Suprapubic skin (tissue), 4 donors: ENCODE measurements at regions not wholly inside any gene's neighbourhood (a gene's known extent, or its start where the extent isn't known, plus 50 kb on each side); places are given as distances from the start of the nearest gene placed in this dataset.
"Not testable (repeated sequence)": the region's sequence is repeated elsewhere in the genome, so short reads cannot be mapped to it uniquely, and the experiment has no call there.

ENCODE experiments used
- DNase-seq, 2 donors: peaks; one replicate each; pipeline ENCODE4 v3.0.0-alpha.2; 2019; ENCODE audit warnings: low spot score in 2 of 2
- H3K27ac ChIP-seq: fragments of 200-600 bp; sonication (generic); one replicate; pipeline ENCODE4 v1.5.1; 2019
- H3K27me3 ChIP-seq: fragments of 200-600 bp; sonication (generic); one replicate; pipeline ENCODE4 v1.5.1; 2019
- H3K36me3 ChIP-seq: fragments of 200-600 bp; sonication (generic); one replicate; pipeline ENCODE4 v1.5.1; 2019
- H3K4me1 ChIP-seq: fragments of 200-600 bp; sonication (generic); one replicate; pipeline ENCODE4 v1.5.1; 2019
- H3K4me3 ChIP-seq: fragments of 200-600 bp; sonication (generic); one replicate; pipeline ENCODE4 v1.5.1; 2019; ENCODE audit warnings: mild to moderate bottlenecking
- H3K9me3 ChIP-seq: fragments of 200-600 bp; sonication (generic); one replicate; pipeline ENCODE4 v1.5.1; 2019
- EP300 ChIP-seq: sonication (generic); formaldehyde crosslinking; IDR thresholded peaks from one replicate; pipeline ENCODE4 v1.6.1; 2017; ENCODE audit warnings: antibody characterized with exemption
- POLR2A ChIP-seq, 2 donors: fragments of 450-650 bp; IDR thresholded peaks; one replicate each; pipeline ENCODE4 v1.6.1; 2017; ENCODE audit warnings: antibody characterized with exemption in 2 of 2, mild to moderate bottlenecking in 2 of 2, moderate library complexity in 2 of 2
- POLR2AphosphoS5 ChIP-seq, 3 donors: sonication (generic); formaldehyde crosslinking; IDR thresholded peaks; one replicate each; pipeline ENCODE4 v1.6.1; 2017; ENCODE audit warnings: antibody characterized with exemption in 3 of 3
- WGBS: methylation state at CpG from one replicate; pipeline ENCODE4 v1.1.5; 2018; 5-methylcytosine and 5-hydroxymethylcytosine counted together
- TF ChIP-seq, protein P1 (sequence below), 2 donors: fragments of 200-600 bp in 1 of 2; fragments of 450-650 bp in 1 of 2; sonication (generic) in 1 of 2; IDR thresholded peaks; one replicate each; pipeline ENCODE4 v1.5.1; 2016 to 2019; ENCODE audit warnings: antibody characterized with exemption in 2 of 2, mild to moderate bottlenecking in 1 of 2, moderate library complexity in 1 of 2

DNA sequence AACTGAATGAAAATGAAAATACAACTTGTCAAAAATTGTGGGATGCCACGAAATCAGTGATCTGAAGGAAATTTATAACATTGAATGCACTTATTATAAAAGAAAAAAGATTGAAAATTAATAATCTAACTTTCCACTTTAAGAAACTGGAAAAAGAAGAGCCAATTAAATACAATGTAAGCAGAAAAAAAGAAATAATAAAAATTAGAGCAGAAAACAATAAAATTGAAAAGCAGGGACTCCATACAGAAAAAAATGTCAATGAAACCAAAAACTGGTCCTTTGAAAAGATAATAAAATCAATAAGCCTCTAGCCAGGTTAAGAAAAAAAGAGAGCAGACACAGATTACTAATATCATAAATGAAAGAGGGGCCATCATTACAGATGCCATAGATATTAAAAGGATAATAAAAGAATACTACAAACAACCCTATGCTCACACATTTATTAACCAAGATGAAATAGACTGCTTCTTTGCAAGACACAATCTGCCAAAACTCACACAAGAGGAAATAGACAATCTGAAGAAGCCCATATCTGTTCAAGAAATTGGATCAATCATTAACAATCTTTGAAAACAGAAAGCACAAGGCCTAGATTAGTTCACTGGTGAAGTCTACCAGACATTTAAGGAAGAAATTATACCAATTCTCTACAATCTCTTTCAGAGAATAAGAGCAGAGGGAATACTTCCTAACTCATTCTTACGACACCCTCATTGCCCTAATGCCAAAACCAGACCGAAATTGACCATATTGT, 233.8 kb upstream of the NEBL start:
- no peak for DNase-seq
- Histone ChIP-seq H3K36me3 (no peaks in the 10 kb centered on the region), H3K4me1 (peaks cover 12% of the 10 kb centered on the region), H3K27ac (no peak overlapping the region), H3K9me3 (no peaks in the 10 kb centered on the region), H3K4me3 (no peak overlapping the region), H3K27me3 (no peaks in the 10 kb centered on the region)
- TF ChIP-seq EP300, result no peak
- no peak for TF ChIP-seq POLR2A (IDR thresholded peaks at IDR 0.05)
- TF ChIP-seq POLR2AphosphoS5 (IDR thresholded peaks at IDR 0.05), result no peak
- TF ChIP-seq, protein P1, sequence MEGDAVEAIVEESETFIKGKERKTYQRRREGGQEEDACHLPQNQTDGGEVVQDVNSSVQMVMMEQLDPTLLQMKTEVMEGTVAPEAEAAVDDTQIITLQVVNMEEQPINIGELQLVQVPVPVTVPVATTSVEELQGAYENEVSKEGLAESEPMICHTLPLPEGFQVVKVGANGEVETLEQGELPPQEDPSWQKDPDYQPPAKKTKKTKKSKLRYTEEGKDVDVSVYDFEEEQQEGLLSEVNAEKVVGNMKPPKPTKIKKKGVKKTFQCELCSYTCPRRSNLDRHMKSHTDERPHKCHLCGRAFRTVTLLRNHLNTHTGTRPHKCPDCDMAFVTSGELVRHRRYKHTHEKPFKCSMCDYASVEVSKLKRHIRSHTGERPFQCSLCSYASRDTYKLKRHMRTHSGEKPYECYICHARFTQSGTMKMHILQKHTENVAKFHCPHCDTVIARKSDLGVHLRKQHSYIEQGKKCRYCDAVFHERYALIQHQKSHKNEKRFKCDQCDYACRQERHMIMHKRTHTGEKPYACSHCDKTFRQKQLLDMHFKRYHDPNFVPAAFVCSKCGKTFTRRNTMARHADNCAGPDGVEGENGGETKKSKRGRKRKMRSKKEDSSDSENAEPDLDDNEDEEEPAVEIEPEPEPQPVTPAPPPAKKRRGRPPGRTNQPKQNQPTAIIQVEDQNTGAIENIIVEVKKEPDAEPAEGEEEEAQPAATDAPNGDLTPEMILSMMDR (IDR thresholded peaks at IDR 0.05), result no peak
- WGBS, result 80% methylated on average over 3 of the region's 3 CpGs

GRCh38 chr10:21130108-21130507, 233.0 kb upstream of the NEBL start:
- no peaks in the 10 kb centered on the region for H3K27me3 ChIP-seq
- H3K4me1 ChIP-seq, result peaks cover 6% of the 10 kb centered on the region
- no peak for DNase-seq
- H3K4me3 ChIP-seq, result no peak overlapping the region
- no peaks in the 10 kb centered on the region for H3K36me3 ChIP-seq
- no peak for TF ChIP-seq POLR2AphosphoS5 (IDR thresholded peaks at IDR 0.05)
- no peaks in the 10 kb centered on the region for H3K9me3 ChIP-seq
- no peak overlapping the region for H3K27ac ChIP-seq

DNA sequence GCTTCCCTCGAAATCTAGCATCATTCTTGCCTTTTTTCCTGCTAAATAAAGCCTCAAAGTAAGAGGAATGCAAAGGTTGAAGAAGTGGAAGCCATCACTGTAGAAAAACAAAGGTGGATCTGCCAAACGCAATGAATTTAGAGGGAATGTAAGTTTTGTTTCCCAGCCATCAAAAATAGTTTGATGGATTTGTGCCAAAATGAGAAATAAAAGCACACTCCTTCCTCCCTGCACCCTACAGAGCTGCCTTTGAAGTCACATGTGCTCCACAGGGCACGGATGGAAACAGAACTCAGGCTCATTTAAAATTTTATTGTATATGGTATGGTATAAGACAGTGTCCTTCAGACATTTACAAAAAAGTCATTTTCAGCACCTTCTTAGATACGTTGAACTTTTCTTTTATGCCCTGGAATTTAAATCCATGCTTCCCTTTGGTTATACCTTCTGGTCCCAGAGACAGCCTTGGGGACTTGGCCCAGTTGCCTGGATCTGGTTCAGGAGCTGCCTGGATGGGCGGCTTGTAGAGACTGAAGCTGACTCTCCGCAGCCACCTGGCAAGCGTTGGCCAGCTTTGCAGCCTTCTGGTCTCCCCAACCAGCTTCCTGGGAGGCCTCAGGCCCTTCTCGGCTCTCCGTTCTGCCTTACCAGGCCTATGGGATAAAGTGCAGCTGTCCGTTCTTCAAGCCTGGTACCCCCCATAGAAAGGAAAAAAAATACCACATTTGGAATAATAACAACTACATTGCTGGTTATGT, 228.5 kb upstream of the NEBL start:
- Histone ChIP-seq H3K27ac (no peak overlapping the region), H3K27me3 (no peaks in the 10 kb centered on the region), H3K36me3 (no peaks in the 10 kb centered on the region), H3K4me3 (no peak overlapping the region), H3K4me1 (no peaks in the 10 kb centered on the region), H3K9me3 (no peaks in the 10 kb centered on the region)
- TF ChIP-seq POLR2AphosphoS5 (IDR thresholded peaks at IDR 0.05), result no peak
- no peak for TF ChIP-seq POLR2A (IDR thresholded peaks at IDR 0.05)
- no peak for TF ChIP-seq EP300
- TF ChIP-seq, protein P1 (IDR thresholded peaks at IDR 0.05), result no peak
- DNase-seq, result no peak
- WGBS, result 64% methylated on average over 10 of the region's 10 CpGs

DNA sequence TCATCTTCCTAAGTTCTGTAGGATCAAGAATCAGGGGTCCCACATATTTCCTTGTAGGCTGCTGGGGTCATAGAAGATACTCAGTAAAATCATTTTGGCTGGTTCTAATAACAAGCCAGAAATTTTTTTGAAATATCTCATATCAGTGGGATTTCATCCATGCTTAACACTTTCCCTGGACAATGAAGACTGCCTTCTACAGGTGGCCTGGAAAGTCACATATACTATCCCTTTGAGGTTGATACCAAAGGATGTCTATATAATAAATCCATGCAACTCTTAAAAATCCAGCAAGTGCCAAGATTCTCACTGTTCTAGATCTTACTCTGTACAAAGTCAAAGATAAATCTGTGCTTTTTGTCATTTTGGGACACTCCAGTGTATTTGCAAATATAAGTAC, 225.8 kb upstream of the NEBL start:
- Histone ChIP-seq H3K36me3 (no peaks in the 10 kb centered on the region), H3K27me3 (no peaks in the 10 kb centered on the region), H3K9me3 (no peaks in the 10 kb centered on the region), H3K4me3 (no peak overlapping the region), H3K4me1 (no peaks in the 10 kb centered on the region), H3K27ac (no peak overlapping the region)
- DNase-seq, result no peak
- TF ChIP-seq EP300, result no peak

DNA sequence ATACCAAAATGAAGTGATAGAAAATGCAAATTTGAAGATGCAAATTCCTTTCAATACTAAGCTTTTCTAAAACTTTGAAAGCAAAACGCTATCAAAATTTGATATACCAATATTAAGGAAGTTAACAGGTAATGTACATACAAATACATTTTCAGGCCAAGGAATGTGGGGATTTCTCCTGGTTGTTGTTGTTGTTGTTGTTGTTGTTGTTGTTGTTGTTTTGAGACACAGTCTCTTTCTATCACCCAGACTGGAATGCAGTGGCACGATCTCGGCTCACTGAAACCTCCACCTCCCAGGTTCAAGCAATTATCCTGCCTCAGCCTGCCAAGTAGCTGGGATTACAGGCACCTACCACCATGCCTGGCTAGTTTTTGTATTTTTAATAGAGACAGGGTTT, 224.7 kb upstream of the NEBL start:
- not testable (repeated sequence) for H3K27ac ChIP-seq, H3K9me3 ChIP-seq, DNase-seq, H3K27me3 ChIP-seq, H3K4me1 ChIP-seq, H3K4me3 ChIP-seq, H3K36me3 ChIP-seq
- 84% methylated on average over 3 of the region's 3 CpGs for whole genome bisulfite sequencing

DNA sequence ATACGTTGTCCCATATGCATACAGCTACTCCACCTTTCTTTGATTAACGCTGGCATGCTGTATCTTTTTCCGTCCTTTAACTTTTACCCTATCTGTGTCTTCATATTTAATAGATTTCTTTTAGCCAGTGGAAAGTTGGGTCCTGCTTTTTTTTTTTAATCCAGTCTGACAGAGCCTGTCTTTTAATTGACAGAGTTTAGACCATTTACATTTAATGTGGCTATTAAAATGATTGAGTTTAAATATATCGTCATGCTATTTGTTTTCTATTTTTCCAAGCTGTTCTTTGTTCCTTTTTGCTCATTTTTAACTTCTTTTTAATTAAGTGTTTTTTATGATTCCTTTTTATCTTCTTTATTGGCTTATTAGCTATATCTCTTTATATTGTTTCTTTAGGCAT, 217.6 kb upstream of the NEBL start:
- Histone ChIP-seq H3K4me3 (no peak overlapping the region), H3K36me3 (no peaks in the 10 kb centered on the region), H3K4me1 (no peaks in the 10 kb centered on the region), H3K9me3 (no peaks in the 10 kb centered on the region), H3K27me3 (no peaks in the 10 kb centered on the region), H3K27ac (no peak overlapping the region)
- WGBS, result 93% methylated on average over 4 of the region's 4 CpGs
- TF ChIP-seq, protein P1 (IDR thresholded peaks at IDR 0.05), result no peak
- TF ChIP-seq POLR2A (IDR thresholded peaks at IDR 0.05) (no peak), POLR2AphosphoS5 (IDR thresholded peaks at IDR 0.05) (no peak), EP300 (no peak)
- DNase-seq, result no peak
